ENCODE measurements at regions not wholly inside any gene's neighbourhood (a gene's known extent, or its start where the extent isn't known, plus 50 kb on each side); places are given as distances from the start of the nearest gene placed in this dataset.

DNA sequence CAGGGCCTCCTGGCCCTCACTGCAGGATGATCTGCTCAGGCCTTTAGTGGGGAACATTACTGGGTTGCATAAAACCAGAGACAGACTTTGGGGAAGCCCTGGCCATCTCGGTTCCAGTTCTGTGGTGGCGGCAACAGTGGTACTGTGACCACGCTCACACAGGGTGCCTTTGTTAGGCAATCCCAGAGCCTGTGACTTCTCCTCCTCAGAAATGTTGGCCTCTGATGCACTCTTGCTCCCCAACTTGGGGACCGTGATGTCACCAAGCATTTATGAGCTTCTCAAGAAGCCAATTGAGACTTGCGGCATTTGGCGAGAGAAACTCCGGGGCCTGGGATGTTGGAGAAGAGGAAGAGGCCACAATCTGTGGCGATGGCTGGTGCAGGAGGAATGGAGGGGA is 80.9 kb upstream of the PKDCC start:
- DNase-seq (ENCODE audit: low read depth in 1 of 2, low spot score in 1 of 2) = no peak

DNA sequence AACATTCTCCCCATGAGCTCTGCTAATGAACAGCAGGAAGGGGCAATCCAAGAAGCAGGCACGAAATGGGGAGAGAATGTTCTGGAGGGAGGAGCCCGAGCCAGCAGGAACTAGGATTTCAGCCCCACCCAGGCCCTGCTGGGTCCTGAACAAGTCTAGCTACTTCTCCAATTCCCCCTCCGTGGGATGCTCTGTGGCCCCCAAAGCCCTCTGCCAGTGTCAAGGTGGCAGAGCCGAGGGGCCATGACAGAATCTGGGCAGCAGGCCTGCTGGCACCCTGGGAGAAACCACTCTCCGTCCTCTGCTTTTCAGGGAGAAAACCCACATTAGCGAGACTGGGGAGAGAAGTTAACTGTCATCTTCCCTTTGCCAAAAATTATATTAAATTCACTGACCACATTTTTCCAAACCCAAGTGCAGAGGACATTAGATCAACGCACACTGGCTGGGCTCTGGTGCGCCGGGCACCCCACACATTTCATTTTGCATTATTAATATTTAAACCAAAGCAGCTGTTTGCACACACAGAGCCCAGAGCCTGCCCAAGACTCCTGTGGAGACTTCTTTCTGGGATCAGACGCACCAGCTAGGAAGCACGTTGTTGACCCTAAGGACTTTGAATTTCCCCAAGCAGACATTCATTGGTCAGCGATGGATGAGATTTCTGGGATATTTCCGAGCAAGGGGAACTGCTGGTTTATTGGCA is 80.2 kb upstream of the PKDCC start:
- DNase-seq (ENCODE audit: low read depth in 1 of 2, low spot score in 1 of 2) = no peak

DNA sequence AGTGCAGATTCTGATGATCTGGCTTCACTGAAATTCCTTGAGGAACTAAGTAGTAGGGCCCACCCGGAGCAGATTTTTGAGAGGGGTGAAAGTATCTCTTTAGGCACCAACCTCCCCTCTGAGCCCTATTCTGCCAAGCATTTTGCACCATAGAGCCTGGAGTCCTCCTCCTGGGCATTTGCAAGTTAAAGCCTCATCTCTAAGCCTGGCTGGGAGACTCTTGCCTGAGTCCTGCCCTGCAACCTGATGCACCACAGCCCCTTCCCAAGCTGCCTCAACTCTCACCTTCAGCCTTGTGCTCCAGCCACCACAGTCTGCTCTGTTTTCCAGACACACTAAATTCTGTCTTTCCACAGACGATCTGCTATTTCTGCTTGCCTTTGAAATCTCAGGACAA is 79.6 kb upstream of the PKDCC start:
- no peak for DNase-seq (ENCODE audit: low read depth in 1 of 2, low spot score in 1 of 2)

DNA sequence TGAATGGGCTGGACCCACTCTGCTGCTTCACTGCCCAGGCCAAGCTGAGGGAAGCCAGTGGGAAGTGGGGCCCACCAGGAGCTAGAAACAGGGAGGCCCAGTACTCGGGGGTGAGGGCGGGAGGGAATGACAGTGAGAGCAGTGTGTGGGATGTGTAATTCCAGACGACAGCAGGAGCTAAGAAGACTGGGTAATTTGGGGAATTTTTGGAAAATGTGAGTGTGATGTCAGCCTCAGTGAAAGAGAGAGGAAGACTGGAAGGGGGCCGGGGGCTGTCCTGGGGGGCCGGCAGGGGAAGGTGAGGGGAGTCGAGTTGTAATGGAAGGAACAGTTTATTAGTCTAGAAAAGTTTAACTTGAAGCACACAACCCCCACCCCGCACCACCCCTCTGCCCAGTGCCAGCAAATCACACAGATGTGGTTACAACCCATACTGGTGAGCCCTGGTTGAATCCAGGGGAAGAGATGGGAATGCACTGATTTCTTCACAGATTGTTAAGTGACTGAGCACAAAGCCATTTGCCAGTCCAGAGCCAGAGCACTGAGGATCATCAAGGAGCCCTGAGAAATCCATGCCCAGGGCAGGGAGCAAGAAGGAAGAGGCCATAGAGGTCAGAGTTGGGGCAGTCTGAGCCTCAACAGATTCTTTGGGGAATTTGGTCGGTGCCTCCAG is 76.7 kb upstream of the PKDCC start:
- DNase-seq (ENCODE audit: low read depth in 1 of 2, low spot score in 1 of 2) = no peak

DNA sequence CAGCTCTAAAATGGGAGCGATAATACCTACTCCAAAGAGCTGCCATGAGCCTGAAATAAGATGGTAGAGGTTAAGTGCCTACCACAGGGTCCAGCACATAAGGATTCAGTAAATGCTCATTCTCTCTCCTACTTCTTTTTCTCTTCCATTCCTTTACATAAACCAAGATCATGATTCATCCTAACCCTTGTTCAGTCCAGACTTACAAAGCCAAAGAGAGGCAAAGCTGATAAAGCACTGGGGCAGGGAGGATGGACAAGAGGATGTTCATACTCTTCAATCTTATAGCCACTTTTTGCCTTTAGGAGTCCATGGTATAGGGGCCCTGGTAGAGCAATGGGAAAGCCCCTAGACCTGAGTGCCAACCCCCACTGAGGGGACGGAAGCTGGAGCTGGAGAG is 75.6 kb upstream of the PKDCC start:
- no peak for DNase-seq (ENCODE audit: low read depth in 1 of 2, low spot score in 1 of 2)

DNA sequence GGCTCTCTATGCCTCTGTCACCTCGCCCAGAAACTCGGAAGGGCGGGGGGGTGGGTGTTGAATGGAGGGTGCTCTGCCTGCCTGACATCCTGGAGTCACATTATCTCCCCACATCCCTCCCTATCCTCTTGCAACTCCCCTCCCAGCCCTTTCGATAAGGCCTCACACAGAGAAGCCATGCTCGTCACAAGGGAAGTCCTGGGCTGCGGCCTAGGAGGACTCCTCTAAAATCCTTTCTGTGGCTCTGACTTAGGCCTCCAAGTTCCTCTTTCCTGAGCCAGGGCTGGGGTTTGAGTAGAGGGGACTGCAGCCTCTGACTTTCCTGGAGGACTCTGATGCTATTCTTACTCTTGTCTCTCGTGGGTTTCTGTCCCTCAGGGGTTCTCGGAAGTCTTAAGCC is 75.0 kb upstream of the PKDCC start:
- DNase-seq (ENCODE audit: low read depth in 1 of 2, low spot score in 1 of 2) = no peak

DNA sequence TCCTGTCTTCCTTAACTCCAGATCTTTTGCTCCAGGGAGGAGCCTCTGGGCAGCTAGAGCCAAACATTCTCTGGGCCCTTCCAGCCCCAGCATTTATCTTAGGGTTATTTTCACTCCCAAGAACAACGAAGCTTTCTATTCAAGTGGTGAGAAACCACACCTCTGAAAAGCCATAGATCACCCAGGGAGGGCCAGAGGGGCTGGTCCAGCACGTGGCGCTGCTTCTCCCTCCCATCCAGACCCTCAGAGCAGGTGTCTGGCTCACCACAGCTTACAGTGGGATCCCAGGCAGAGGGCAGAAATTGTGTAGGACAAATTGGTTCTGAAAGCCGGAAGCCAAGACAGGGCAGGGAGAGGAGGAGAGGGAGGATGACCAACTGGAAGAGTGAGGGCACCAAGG is 74.0 kb upstream of the PKDCC start:
- DNase-seq (ENCODE audit: low read depth in 1 of 2, low spot score in 1 of 2) = no peak

DNA sequence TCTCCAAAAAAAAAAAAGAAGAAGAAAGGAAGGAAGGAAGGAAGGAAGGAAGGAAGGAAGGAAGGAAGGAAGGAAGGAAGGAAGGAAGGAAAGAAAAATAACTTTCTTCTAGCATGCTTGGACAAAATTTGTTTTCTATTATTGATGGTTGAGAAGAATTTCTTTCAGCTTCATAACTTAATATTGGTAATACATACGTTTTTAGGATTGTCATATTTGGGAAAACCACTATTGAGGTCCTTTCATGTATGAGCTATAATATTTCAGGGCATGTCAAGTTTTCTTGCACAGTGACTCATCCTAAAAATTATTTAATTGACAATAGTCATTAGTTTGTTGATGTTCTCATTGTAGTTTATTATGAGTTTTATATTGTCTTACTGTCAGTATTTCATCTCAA is 66.4 kb upstream of the PKDCC start:
- DNase-seq (ENCODE audit: low read depth in 1 of 2, low spot score in 1 of 2) = no peak

DNA sequence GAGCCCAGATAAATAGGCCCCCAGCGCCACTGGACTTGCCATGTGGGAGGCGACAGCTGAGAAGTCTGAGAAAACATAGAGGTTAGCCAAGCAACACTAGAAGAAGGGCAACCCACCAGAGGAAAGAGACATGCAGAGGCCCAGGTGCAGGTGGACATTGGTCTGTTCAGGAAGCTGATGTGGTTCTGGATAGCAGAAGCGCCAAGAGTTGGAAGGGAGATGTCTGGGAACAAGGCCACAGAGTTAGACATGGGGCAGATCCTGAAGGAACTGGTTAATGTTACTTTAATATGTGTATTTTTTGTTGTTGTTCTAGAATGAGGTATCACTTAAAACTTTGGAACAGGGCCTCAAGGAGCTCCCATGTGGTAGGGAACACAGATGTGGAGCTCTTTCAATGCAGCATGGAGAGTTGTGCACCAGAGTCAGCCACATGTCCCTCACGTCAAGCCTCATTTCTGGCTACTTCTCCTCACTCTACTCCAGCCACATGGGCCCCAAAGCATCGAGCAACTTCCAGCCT is 62.2 kb upstream of the PKDCC start:
- DNase-seq (ENCODE audit: low read depth in 1 of 2, low spot score in 1 of 2) = no peak

DNA sequence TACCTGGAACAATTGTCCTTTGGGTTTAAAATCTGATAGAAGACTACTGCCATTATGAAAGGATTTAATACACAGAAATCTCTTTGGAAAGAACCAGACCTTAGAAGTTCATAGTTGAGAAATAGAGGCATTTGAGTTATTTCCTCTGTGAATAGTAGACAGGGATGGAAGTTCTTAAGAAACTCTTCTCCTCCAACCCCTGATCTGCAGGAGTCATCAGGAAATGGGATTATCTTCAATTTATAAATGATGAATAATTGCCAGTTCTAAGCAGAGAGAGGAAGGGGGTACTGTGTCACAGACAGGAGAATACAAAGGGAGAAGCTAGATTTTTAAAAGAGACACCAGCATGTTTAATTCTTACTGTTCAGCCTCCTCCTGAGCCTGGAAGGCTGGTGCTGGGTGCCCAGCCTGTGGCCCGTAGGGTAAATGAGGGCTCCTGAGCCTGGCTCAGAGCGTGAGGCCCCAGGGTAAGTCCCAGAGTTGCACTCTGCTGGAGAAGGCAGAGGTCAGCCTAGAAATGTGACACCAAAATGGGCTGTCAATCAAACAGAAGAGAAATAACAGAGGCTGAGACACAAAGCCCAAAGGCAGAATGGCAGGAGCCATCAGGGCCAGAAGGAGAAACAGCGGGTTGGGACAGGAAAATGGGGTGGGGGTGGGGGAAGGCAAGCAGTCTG is 58.2 kb upstream of the PKDCC start:
- no peak for DNase-seq (ENCODE audit: low read depth in 1 of 2, low spot score in 1 of 2)

DNA sequence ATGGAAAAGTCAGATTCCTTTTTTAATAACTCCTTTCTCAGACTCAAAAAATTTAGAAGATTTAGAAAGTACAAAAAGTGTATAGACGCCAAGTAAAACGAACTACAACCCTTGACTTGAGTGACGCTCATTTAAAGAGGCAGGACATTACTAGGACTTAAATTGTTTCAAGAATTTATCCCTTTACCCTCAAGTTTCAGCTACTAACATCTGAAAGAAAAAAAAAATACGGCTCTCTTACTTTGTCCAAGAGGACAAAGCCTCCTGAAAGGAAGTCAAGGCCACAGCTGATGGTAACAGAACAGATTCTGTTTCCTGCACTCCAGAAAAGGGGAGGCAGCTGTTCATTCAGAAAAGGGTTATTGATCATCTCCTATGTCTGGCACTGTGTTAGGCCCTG is 57.6 kb upstream of the PKDCC start:
- no peak for DNase-seq (ENCODE audit: low read depth in 1 of 2, low spot score in 1 of 2)

DNA sequence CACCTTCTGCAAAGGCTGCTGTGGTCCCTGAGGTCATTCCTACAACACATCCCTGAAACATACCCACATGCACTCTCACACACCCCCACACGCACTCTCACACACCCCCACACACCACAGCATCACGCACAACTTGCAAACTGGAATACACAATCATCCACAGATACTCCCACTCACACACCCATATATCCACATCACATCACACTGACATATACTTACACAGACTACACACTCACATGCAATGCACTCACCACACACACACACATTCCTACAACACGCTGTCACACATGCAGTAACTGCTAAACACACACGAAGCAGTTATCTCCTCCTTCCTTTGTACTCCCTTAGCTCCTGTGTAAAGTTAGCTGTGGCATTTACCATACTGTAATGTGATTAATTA is 57.1 kb upstream of the PKDCC start:
- no peak for DNase-seq (ENCODE audit: low read depth in 1 of 2, low spot score in 1 of 2)

DNA sequence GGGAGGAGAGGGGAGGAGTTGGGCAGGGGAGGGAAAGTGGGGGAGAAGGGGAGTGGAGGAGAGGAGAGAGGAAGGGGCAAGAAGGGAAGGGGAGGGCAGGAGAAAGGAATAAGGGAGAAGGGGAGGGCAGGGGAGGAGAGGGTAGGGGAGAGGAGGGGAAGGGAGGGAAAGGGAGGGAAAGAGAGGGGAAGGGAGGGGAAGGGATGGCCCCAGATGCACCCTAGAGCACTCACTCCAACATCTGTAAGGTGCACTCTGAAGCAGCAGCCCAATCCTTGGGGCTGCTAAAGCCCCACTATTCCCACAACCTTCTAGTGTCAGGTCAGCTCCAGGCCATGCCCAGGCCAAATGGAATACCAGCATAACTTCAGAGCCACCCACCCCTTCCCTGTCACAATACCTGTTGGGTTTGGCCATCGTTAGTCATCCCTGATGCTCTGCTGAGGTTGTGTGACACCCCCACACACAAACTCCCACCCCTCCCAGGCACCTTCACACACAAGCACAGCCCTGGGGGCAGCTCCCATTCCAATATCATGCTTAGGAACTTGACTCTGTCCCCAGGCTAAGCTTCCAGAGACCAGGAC is 55.7 kb upstream of the PKDCC start:
- DNase-seq (ENCODE audit: low read depth in 1 of 2, low spot score in 1 of 2) = no peak

DNA sequence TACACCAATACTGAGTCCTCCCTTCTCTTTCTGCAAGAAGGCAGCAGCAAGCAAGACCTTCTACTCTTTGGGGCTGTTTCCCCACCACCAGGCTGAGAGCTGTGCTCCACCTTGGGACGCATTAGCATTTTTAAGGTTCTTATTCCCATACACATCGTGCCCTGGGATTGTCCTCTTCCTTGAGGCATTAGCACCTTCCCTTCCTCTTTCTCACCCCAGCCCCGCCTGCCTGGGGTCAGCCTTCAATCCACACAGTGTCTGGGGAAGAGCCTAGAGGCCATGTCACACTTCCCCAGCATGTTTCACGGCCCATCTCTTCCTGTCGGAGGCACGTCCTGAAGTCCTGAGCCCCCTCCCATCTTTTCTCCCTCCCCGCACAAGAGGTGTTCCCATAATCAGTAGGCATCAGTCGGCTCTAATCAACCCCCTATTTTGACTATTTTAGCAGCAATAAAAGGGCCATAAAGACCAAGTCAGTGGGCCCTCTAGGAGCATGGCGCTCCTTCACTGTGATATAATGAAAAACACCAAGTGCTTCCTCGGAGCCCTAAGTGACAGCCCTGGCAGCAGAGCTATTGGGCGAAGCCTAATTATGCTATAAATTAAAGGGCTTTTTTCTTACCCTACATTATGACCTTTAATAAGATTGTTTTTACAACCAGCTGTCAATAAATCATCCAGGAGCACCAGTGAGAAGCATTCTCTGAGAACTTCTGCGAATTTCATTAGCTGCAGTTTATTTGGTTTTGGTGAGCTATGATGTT is 55.0 kb upstream of the PKDCC start:
- DNase-seq (ENCODE audit: low read depth in 1 of 2, low spot score in 1 of 2) = no peak

DNA sequence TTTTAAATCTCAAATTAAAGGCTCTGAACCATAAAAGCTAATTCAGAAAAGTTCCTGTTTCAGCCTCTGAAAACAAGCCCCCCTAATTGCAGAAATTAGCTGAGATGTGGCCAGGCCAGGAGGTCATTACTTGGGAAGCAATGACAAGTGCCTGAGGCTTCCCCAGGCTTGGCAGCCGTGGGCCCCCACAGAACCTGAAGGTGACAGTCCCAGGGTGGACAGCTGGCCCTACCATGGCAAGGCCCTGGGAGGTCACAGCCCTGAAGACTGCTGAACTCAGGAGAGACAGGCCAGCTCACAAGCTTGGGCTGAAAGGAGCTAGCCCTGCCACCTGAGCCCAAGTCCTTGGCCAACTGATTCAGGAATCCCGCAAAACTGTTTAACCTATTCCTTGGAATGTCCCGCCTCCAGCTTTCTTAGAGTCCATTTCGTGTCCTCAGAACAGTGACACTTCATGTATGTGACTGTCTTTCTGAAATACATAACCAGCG is 54.3 kb upstream of the PKDCC start:
- DNase-seq (ENCODE audit: low read depth in 1 of 2, low spot score in 1 of 2) = no peak

DNA sequence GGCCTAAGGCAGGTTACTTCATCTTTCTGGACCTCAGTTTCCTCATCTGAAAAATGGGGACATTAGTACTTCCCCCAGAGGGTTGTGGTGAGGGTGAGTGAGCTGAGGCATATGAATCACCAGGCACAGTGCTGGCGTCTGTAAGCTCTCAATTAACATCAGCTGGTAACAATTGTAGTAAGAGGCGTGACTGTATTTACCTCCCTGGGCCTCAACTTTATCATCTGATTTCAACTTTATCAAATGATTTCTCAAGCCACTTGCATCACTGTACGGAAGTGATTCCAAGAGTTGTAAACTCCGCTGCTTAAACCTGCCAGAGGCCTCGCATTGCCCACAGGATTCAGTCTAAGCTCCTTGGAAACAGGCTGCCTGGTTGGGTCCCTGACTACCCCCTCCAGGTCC is 53.6 kb upstream of the PKDCC start:
- no peak for DNase-seq (ENCODE audit: low read depth in 1 of 2, low spot score in 1 of 2)

DNA sequence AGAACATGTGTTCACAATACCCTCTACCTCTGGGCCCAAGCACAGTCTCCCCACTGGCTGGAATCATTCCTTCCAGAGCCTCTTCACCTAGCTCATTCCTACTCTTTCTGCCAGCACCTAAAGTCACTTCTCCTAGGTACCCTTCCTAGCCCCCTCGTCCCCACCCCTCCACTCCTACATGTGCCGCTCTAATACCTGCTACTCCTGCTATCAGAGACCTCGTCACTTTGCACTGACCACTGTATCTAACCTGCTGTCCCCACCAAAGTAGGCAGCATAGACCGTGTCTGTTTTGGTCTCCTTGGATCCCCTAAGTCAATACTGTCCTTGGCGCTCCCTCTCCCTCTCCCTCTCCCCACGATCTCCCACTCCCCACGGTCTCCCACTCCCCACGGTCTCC is 53.2 kb upstream of the PKDCC start:
- DNase-seq (ENCODE audit: low read depth in 1 of 2, low spot score in 1 of 2) = no peak

DNA sequence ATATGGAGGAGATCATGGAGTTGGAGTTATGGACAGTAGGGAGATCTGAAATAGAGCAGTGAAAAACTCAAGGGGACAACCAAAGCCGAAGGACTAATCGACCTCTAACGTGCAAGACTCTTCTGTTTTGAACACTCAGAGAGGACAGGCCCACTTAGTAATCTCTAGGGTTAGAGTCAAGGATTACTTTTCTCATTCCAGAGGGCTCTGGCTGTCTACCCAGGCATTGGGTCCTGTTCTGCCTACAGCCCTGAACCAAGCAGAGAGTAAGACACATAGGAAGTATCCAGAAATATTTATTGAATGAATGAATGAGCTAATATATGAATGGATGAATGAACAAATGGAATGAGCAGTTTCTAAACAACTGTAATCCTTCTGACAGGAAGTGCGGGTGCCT is 50.3 kb upstream of the PKDCC start:
- no peak for DNase-seq (ENCODE audit: low read depth in 1 of 2, low spot score in 1 of 2)
